PC-9 (cell line): ENCODE measurements at regions not wholly inside any gene's neighbourhood (a gene's known extent, or its start where the extent isn't known, plus 50 kb on each side); places are given as distances from the start of the nearest gene placed in this dataset.
A peak's percentile ranks its signal among the peaks of the same experiment; 100 is the strongest.
"Not testable (repeated sequence)": the region's sequence is repeated elsewhere in the genome, so short reads cannot be mapped to it uniquely, and the experiment has no call there.

Experiments
- BruUV-seq: library from RNA; stranded (reverse); fragments of 400-500 nt; replicated peaks from 2 replicates; lab custom pipeline; 2021; lab: Mats Ljungman, UMichigan
- CTCF ChIA-PET: fragments of 300-600 bp; sonication (Branson Sonifier 250); formaldehyde crosslinking; loops from one replicate; lab custom pipeline; 2022; ENCODE audit warnings: antibody characterized with exemption; lab: Charles Lee
- POLR2A ChIA-PET: fragments of 300-600 bp; sonication (Branson Sonifier 250); formaldehyde crosslinking; loops from one replicate; lab custom pipeline; 2022; ENCODE audit warnings: antibody characterized with exemption; ENCODE audit not compliant: unreplicated experiment; lab: Charles Lee
- DNase-seq, 2 experiments: peaks; one replicate each; pipeline versions ENCODE4 v3.0.0 to v3.0.0-alpha.2; 2015 to 2022; ENCODE audit warnings: mixed read lengths in 1 of 2
- H2AFZ ChIP-seq: fragments of 200-600 bp; sonication (generic); 2 replicates; pipeline ENCODE4 v1.8.1; 2017; ENCODE audit warnings: antibody characterized with exemption
- H3F3A ChIP-seq: fragments of 200-600 bp; sonication (generic); 2 replicates; pipeline ENCODE4 v1.8.1; 2017; ENCODE audit warnings: antibody characterized with exemption, mild to moderate bottlenecking, low read depth; ENCODE audit not compliant: insufficient read depth
- H3K27ac ChIP-seq: fragments of 200-600 bp; sonication (generic); 2 replicates; pipeline ENCODE4 v1.6.1; 2016; ENCODE audit warnings: mixed run types
- H3K27me3 ChIP-seq: fragments of 200-600 bp; sonication (generic); 2 replicates; pipeline ENCODE4 v1.6.1; 2016; ENCODE audit warnings: low read depth, mixed run types; ENCODE audit not compliant: insufficient read depth
- H3K36me3 ChIP-seq: fragments of 200-600 bp; sonication (generic); 2 replicates; pipeline ENCODE4 v1.6.1; 2016; ENCODE audit warnings: low read depth, mixed run types
- H3K4me1 ChIP-seq: fragments of 200-600 bp; sonication (generic); replicated peaks from 2 replicates; pipeline ENCODE4 v1.6.1; 2016; ENCODE audit warnings: mixed run types; ENCODE audit not compliant: insufficient read depth
- H3K4me2 ChIP-seq: fragments of 200-600 bp; sonication (generic); 2 replicates; pipeline ENCODE4 v1.6.1; 2017; ENCODE audit warnings: mixed run types
- H3K4me3 ChIP-seq: fragments of 200-600 bp; sonication (generic); 2 replicates; pipeline ENCODE4 v1.6.1; 2016; ENCODE audit warnings: mixed run types
- H3K79me2 ChIP-seq: fragments of 200-600 bp; sonication (generic); 2 replicates; pipeline ENCODE4 v1.6.1; 2017; ENCODE audit warnings: low read depth, mixed run types
- H3K9me2 ChIP-seq: fragments of 200-600 bp; sonication (generic); 2 replicates; pipeline ENCODE4 v1.8.1; 2017; ENCODE audit warnings: mild to moderate bottlenecking; ENCODE audit not compliant: insufficient read depth
- H3K9me3 ChIP-seq: fragments of 200-600 bp; sonication (generic); 2 replicates; pipeline ENCODE4 v1.8.1; 2016; ENCODE audit warnings: low read depth; ENCODE audit not compliant: insufficient read depth
- H4K20me1 ChIP-seq: fragments of 200-600 bp; sonication (generic); 2 replicates; pipeline ENCODE4 v1.8.1; 2017; ENCODE audit not compliant: insufficient read depth
- EZH2 ChIP-seq: fragments of 200-600 bp; sonication (generic); IDR thresholded peaks from 2 replicates; pipeline ENCODE4 v1.8.0; 2017; ENCODE audit warnings: antibody characterized with exemption, low read depth
- intact Hi-C: fragments of 100-400 bp; cut with micrococcal nuclease; formaldehyde crosslinking; loops from one replicate; pipeline ENCODE4 v1.10.0; 2022; ENCODE audit not compliant: unreplicated experiment
- TF ChIP-seq, protein P1 (sequence below): fragments of 200-600 bp; sonication (generic); conservative IDR thresholded peaks from 2 replicates; pipeline ENCODE4 v1.6.1; 2017; ENCODE audit warnings: mixed run types, antibody characterized with exemption, mild to moderate bottlenecking, moderate library complexity

DNA sequence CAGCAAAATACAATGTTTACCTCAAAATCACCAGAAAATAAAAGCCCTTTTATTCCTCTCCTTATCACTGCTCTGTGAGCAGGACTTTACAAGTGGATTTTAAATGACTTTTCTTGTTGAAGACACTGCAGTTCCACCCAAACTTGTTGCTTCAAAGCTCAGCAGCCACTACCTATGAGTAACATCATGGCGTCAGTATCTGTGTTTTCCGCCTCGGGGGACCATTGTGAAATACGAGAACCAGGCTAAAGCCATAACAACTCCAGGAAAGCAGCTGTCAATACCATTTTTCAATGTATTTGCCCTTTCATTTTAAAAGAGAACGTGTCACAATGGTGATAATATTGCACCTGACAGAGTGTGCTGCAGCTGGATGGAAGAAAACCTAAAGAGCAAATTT is 284.0 kb upstream of the RNF32 start:
- Histone ChIP-seq H3K4me1 (no peaks in the 10 kb centered on the region), H3K79me2 (no peaks in the 10 kb centered on the region), H3F3A (no peaks in the 10 kb centered on the region), H2AFZ (no peak overlapping the region), H3K27me3 (peaks cover 97% of the 10 kb centered on the region), H3K9me2 (no peaks in the 10 kb centered on the region), H3K9me3 (no peaks in the 10 kb centered on the region), H4K20me1 (no peaks in the 10 kb centered on the region), H3K36me3 (no peaks in the 10 kb centered on the region), H3K4me3 (no peak overlapping the region), H3K27ac (no peak overlapping the region), H3K4me2 (no peak overlapping the region)
- POLR2A ChIA-PET = no interaction called here
- intact Hi-C loops = no loop called here
- CTCF ChIA-PET = no interaction called here
- no peak for DNase-seq
- TF ChIP-seq EZH2 = no peak
- BruUV-seq = no TSS peak

DNA sequence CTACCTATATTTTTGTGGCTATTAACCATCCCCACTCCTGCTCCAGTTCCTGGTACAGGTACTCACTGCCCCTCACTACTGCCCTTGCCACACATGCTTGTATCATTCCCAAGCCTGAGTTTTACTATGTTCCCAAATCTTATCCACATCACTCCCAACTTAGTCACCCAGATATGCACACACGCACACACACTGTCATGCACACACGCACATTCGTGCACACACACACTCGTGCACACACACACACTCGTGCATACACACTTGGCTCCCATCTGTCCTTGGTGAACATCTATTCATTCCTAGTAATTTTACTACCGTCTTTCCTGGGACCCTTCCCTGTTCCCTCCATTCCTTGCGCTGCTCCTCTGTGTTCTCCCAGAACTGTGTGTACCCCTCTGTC is 287.2 kb upstream of the RNF32 start:
- H3K4me2 ChIP-seq = no peak overlapping the region
- H3K4me1 ChIP-seq = no peaks in the 10 kb centered on the region
- H3F3A ChIP-seq = no peaks in the 10 kb centered on the region
- BruUV-seq = no TSS peak
- H3K4me3 ChIP-seq = no peak overlapping the region
- no peak overlapping the region for H3K27ac ChIP-seq
- no peaks in the 10 kb centered on the region for H3K79me2 ChIP-seq
- H3K36me3 ChIP-seq = no peaks in the 10 kb centered on the region
- no peak overlapping the region for H2AFZ ChIP-seq
- H3K9me3 ChIP-seq = no peaks in the 10 kb centered on the region
- H3K27me3 ChIP-seq = peaks cover 97% of the 10 kb centered on the region
- POLR2A ChIA-PET = no interaction called here
- TF ChIP-seq, protein P1, sequence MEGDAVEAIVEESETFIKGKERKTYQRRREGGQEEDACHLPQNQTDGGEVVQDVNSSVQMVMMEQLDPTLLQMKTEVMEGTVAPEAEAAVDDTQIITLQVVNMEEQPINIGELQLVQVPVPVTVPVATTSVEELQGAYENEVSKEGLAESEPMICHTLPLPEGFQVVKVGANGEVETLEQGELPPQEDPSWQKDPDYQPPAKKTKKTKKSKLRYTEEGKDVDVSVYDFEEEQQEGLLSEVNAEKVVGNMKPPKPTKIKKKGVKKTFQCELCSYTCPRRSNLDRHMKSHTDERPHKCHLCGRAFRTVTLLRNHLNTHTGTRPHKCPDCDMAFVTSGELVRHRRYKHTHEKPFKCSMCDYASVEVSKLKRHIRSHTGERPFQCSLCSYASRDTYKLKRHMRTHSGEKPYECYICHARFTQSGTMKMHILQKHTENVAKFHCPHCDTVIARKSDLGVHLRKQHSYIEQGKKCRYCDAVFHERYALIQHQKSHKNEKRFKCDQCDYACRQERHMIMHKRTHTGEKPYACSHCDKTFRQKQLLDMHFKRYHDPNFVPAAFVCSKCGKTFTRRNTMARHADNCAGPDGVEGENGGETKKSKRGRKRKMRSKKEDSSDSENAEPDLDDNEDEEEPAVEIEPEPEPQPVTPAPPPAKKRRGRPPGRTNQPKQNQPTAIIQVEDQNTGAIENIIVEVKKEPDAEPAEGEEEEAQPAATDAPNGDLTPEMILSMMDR = no peak
- no peak for TF ChIP-seq EZH2
- CTCF ChIA-PET = no interaction called here
- intact Hi-C loops = no loop called here
- DNase-seq = no peak
- H4K20me1 ChIP-seq = no peaks in the 10 kb centered on the region
- no peaks in the 10 kb centered on the region for H3K9me2 ChIP-seq

DNA sequence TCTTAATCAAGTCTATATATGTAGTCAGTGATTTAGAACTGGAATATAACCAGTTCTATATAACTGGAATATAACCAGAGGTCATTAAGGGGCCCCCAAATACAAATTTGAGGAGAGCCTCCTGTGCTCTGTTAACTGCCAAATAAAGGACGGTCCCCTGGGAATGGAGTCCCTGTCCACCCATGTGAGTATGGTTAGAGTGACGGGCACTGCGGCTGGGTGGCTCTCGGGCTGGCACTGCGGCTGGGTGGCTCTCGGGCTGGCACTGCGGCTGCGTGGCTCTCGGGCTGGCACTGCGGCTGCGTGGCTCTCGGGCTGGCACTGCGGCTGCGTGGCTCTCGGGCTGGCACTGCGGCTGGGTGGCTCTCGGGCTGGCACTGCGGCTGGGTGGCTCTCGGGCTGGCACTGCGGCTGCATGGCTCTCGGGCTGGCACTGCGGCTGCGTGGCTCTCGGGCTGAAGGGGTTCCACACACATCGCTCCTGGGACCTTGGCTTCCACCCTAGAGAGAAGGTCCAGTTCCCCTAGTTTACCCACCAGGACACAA is 292.8 kb upstream of the RNF32 start:
- H4K20me1 ChIP-seq, H3K9me2 ChIP-seq, POLR2A ChIA-PET, H3K4me1 ChIP-seq, intact Hi-C loops, CTCF ChIA-PET, H3K9me3 ChIP-seq, H3K79me2 ChIP-seq, H3K27ac ChIP-seq, H2AFZ ChIP-seq, BruUV-seq, H3K36me3 ChIP-seq, H3F3A ChIP-seq: not testable (repeated sequence)
- peak overlapping the region; percentile 36 for H3K4me2 ChIP-seq
- DNase-seq = peak in 1 of 2 experiments; percentile 6
- 0 out of 2 replicates have a peak overlapping the region, but pooled peaks have one; percentile 10 for H3K4me3 ChIP-seq
- H3K27me3 ChIP-seq = peaks cover 98% of the 10 kb centered on the region

DNA sequence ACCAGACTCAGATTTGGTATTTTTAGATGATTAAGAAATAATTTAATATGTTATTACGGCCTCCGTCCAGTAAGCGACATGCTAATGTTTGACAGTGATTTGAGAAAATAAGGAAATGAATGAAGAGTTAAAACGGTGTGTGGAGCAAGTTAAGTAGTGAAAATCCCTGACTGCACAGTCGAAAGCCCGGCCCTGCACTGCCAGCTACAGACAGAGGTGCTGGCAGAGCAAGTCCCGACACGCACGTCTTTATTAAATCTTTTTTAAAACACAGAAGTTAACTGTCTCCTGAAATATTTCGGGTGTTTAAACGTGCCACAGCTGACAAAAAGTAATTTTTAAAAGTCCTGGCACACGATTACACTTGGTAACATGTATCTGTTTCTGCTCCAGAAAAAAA is 293.4 kb upstream of the RNF32 start:
- Histone ChIP-seq H3K4me3 (no peak overlapping the region), H3K27me3 (peaks cover 98% of the 10 kb centered on the region), H3K79me2 (no peaks in the 10 kb centered on the region), H3K4me1 (no peaks in the 10 kb centered on the region), H3K27ac (no peak overlapping the region), H3K9me3 (peaks cover 8% of the 10 kb centered on the region), H4K20me1 (no peaks in the 10 kb centered on the region; the same call in 1 of the 2 replicates), H3K36me3 (no peaks in the 10 kb centered on the region), H3K4me2 (no peak overlapping the region), H3F3A (peaks cover 8% of the 10 kb centered on the region; the same call in 1 of the 2 replicates), H2AFZ (no peak overlapping the region), H3K9me2 (no peaks in the 10 kb centered on the region)
- ChIA-PET CTCF (no interaction called here), POLR2A (no interaction called here)
- no peak for TF ChIP-seq EZH2
- TF ChIP-seq, protein P1 = no peak
- no TSS peak for BruUV-seq
- DNase-seq = no peak
- intact Hi-C loops = no loop called here
